ENCODE measurements at regions not wholly inside any gene's neighbourhood (a gene's known extent, or its start where the extent isn't known, plus 50 kb on each side); places are given as distances from the start of the nearest gene placed in this dataset.

GRCh38 chr3:14303336-14304100 lies 98.9 kb upstream of the SLC6A6 start (continued):
- TF ChIP-seq FOXP4 (CRISPR knock-in tag; IDR thresholded peaks at IDR 0.05) (no peak), JUN (CRISPR knock-in tag; IDR thresholded peaks at IDR 0.05) (no peak)

- no peak overlapping the region for H3K27ac Mint-ChIP-seq
- ChIA-PET CTCF (no interaction called here), POLR2A (interaction anchor here (0.6 to 0.7 kb wide), 3 partner anchors 67 to 95 kb away, joined by 4 to 6 read pairs (median 4); no protein-coding TSS in a partner anchor)
- no peak for TF ChIP-seq NFATC4 (CRISPR knock-in tag; IDR thresholded peaks at IDR 0.05)
- no peak for TF ChIP-seq TEAD1 (CRISPR knock-in tag; IDR thresholded peaks at IDR 0.05)
- no peak for TF ChIP-seq ATF3 (CRISPR knock-in tag; conservative IDR thresholded peaks at IDR 0.05)
- no peak for TF ChIP-seq PRRX2 (CRISPR knock-in tag; IDR thresholded peaks at IDR 0.05)
- no peak for TF ChIP-seq CBFB (CRISPR knock-in tag; IDR thresholded peaks at IDR 0.05; ENCODE audit: low read depth)
- no peak for TF ChIP-seq NR1H2 (CRISPR knock-in tag; IDR thresholded peaks at IDR 0.05)
- TF ChIP-seq ZNF281 (CRISPR knock-in tag; IDR thresholded peaks at IDR 0.05): no peak
- no peak for TF ChIP-seq STAT6 (CRISPR knock-in tag; conservative IDR thresholded peaks at IDR 0.05; ENCODE audit: low read depth)
- TF ChIP-seq GRHL2 (CRISPR knock-in tag; IDR thresholded peaks at IDR 0.05; ENCODE audit: insufficient replicate concordance, severe bottlenecking): no peak
- TF ChIP-seq E2F4 (CRISPR knock-in tag; IDR thresholded peaks at IDR 0.05; ENCODE audit: borderline replicate concordance, low read depth): no peak
- TF ChIP-seq ZNF317 (CRISPR knock-in tag; IDR thresholded peaks at IDR 0.05; ENCODE audit: borderline replicate concordance, low read depth): no peak
- peaks cover 12% of the 10 kb centered on the region for H3K27me3 Mint-ChIP-seq (ENCODE audit: low read depth)
- H3K36me3 Mint-ChIP-seq: no peaks in the 10 kb centered on the region
- H3K4me1 Mint-ChIP-seq: peaks cover 18% of the 10 kb centered on the region
- DNase-seq (ENCODE audit: low spot score) (no peak), ATAC-seq (peak; percentile 54)
- no peak overlapping the region for H3K4me3 Mint-ChIP-seq
- peaks cover 5% of the 10 kb centered on the region for H3K9me3 Mint-ChIP-seq
Measured at GRCh38 chr3:14304101-14305045, 98.0 kb upstream of the SLC6A6 start.

Measured in WTC11 (cell line).